Upper lobe of right lung (tissue), 1 donor: ENCODE measurements at regions not wholly inside any gene's neighbourhood (a gene's known extent, or its start where the extent isn't known, plus 50 kb on each side); places are given as distances from the start of the nearest gene placed in this dataset.

Source experiments
- ATAC-seq: fragments of 200-7000 bp; cut with Tn5 transposase; one replicate; pipeline ENCODE4 v1.9.1; 2020; ENCODE audit warnings: mild to moderate bottlenecking, moderate library complexity
- DNase-seq: peaks from one replicate; pipeline ENCODE4 v3.0.0-alpha.2; 2020
- H3K27ac ChIP-seq: fragments of 200-600 bp; one replicate; pipeline ENCODE4 v1.8.0; 2022
- H3K27me3 ChIP-seq: fragments of 200-600 bp; one replicate; pipeline ENCODE4 v1.8.0; 2022; ENCODE audit warnings: mild to moderate bottlenecking
- H3K36me3 ChIP-seq: fragments of 200-600 bp; one replicate; pipeline ENCODE4 v1.8.0; 2022
- H3K4me1 ChIP-seq: fragments of 200-600 bp; one replicate; pipeline ENCODE4 v1.8.0; 2022
- H3K4me3 ChIP-seq: fragments of 200-600 bp; one replicate; pipeline ENCODE4 v1.8.0; 2022; ENCODE audit warnings: mild to moderate bottlenecking
- H3K9me3 ChIP-seq: fragments of 200-600 bp; one replicate; pipeline ENCODE4 v1.8.0; 2022
- CTCF ChIP-seq: fragments of 200-600 bp; IDR thresholded peaks from one replicate; pipeline ENCODE4 v1.8.0; 2022; ENCODE audit warnings: antibody characterized with exemption
- intact Hi-C: fragments of 100-400 bp; cut with DNase I; formaldehyde crosslinking; loops from one replicate; pipeline ENCODE4 v1.11.0; 2022
- donor health status: DM: no; HTN: yes; CAD: no; lungs with severe emphysema.

DNA sequence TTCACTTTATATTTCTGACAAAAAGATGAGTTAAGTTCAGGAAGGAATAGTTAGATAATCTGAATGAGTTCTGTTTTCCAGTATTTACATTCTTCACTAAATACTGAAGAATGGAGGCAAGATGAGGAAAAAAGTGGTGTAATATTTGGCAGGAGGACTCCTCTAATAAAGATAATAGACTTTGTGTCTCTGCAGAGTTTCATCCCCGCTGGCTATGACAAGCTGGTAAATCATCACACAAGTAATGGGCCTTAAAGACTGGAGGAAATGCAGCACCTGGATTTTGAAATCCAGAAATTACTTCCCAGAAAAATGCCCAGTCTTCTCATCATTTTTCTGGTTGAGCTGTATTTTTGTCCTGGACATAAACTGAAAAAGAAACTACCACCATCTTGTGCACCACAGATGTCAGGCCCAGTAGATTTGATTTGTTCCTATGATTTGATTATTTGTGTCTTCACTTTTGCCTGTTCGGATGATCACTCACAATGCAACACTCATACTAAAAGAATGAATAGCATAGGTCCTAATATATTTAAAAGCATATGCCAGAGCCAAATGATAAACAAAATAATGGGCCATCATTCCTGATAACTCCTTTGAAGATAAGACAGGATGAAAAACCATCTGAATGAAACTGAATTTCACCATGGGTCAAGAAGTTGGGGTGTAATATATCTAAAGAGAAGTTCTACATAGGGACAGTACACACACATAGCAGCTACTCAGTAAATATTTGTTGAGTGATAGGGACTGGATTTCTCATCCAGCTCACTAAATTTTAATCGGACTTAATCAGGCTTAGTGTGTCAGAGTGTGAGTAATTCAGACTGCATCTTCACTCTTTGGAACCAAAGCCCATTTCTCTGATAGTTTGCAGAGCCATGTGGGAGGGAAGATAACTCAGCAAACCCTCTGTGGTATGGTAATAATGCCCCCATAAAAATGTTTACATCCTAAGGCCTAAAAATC, 200.5 kb downstream of the HINT1 start:
- H3K27me3 ChIP-seq = no peaks in the 10 kb centered on the region
- DNase-seq (no peak), ATAC-seq (no peak)
- H3K9me3 ChIP-seq = no peaks in the 10 kb centered on the region
- H3K36me3 ChIP-seq = no peaks in the 10 kb centered on the region
- TF ChIP-seq CTCF = no peak
- no peak overlapping the region for H3K4me3 ChIP-seq
- intact Hi-C loops = no loop called here
- H3K27ac ChIP-seq = no peak overlapping the region
- H3K4me1 ChIP-seq = no peaks in the 10 kb centered on the region

DNA sequence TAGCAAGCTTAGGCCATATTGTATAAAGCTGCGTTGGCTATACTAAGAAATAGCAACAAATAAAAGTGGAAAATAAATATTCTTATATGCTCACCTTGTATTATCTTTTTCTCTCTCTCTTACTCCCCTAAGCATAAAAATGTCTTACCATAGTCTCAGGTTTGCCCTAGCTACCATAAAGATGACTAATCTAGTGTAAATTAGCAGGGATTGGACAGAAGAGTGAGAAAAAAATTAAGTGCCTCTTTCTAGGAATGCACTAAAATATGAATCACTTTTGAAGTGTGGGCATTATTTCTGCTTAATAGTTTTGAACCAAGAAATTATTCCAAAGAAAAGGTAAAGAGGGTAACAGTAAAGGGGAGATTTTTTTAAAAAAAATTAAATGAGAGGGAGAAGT, 201.3 kb downstream of the HINT1 start:
- no peaks in the 10 kb centered on the region for H3K4me1 ChIP-seq
- no peak overlapping the region for H3K27ac ChIP-seq
- H3K27me3 ChIP-seq = no peaks in the 10 kb centered on the region
- H3K9me3 ChIP-seq = no peaks in the 10 kb centered on the region
- no peak for DNase-seq
- ATAC-seq = no peak
- TF ChIP-seq CTCF = no peak
- no peak overlapping the region for H3K4me3 ChIP-seq
- H3K36me3 ChIP-seq = no peaks in the 10 kb centered on the region
- intact Hi-C loops = no loop called here

DNA sequence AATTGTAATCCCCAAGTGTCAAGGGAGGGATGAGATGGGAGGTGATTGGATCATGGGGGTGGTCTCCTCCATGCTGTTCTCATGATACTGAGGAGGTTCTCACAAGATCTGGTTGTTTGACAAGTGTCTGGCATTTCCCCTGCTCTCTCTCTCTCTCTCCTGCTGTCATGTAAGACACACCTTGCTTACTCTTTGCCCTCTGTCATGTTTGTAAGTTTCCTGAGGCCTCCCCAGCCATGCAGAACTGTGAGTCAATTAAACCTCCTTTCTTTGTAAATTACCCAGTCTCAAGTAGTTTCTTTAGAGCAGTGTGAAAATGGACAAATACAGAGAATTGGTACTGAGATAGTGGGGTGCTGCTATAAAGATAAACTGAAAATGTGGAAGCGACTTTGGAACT, 207.9 kb downstream of the HINT1 start:
- H3K27ac ChIP-seq = no peak overlapping the region
- DNase-seq (no peak), ATAC-seq (no peak)
- no peaks in the 10 kb centered on the region for H3K36me3 ChIP-seq
- no peak overlapping the region for H3K4me3 ChIP-seq
- no peaks in the 10 kb centered on the region for H3K27me3 ChIP-seq
- H3K4me1 ChIP-seq = no peaks in the 10 kb centered on the region
- intact Hi-C loops = no loop called here
- TF ChIP-seq CTCF = no peak
- H3K9me3 ChIP-seq = no peaks in the 10 kb centered on the region

- no peaks in the 10 kb centered on the region for H3K4me1 ChIP-seq
- no peaks in the 10 kb centered on the region for H3K9me3 ChIP-seq
- H3K36me3 ChIP-seq = no peaks in the 10 kb centered on the region
- no peaks in the 10 kb centered on the region for H3K27me3 ChIP-seq
- no peak for ATAC-seq
- H3K27ac ChIP-seq = no peak overlapping the region
- no peak for DNase-seq
- intact Hi-C loops = no loop called here
- TF ChIP-seq CTCF = no peak
- H3K4me3 ChIP-seq = no peak overlapping the region
These were observed 210.0 kb downstream of the HINT1 start for GRCh38 chr5:130955041-130955440.

GRCh38 chr5:130954336-130954735, 210.7 kb downstream of the HINT1 start:
- H3K9me3 ChIP-seq = no peaks in the 10 kb centered on the region
- no peak overlapping the region for H3K4me3 ChIP-seq
- TF ChIP-seq CTCF = no peak
- ATAC-seq = no peak
- no peaks in the 10 kb centered on the region for H3K4me1 ChIP-seq
- no peaks in the 10 kb centered on the region for H3K36me3 ChIP-seq
- H3K27me3 ChIP-seq = no peaks in the 10 kb centered on the region
- no peak overlapping the region for H3K27ac ChIP-seq
- intact Hi-C loops = no loop called here
- no peak for DNase-seq
